GM20000 (cell line): ENCODE measurements at regions not wholly inside any gene's neighbourhood (a gene's known extent, or its start where the extent isn't known, plus 50 kb on each side); places are given as distances from the start of the nearest gene placed in this dataset.
"Not testable (repeated sequence)": the region's sequence is repeated elsewhere in the genome, so short reads cannot be mapped to it uniquely, and the experiment has no call there.

Experiments
- DNase-seq: peaks from one replicate; pipeline ENCODE4 v3.0.0; 2012; ENCODE audit warnings: low spot score
- TF ChIP-seq, protein P1 (sequence below): IDR thresholded peaks from 2 replicates; pipeline ENCODE4 v1.5.1; 2012; ENCODE audit warnings: mild to moderate bottlenecking, control low read depth; ENCODE audit errors: extremely low read depth, missing control alignments

DNA sequence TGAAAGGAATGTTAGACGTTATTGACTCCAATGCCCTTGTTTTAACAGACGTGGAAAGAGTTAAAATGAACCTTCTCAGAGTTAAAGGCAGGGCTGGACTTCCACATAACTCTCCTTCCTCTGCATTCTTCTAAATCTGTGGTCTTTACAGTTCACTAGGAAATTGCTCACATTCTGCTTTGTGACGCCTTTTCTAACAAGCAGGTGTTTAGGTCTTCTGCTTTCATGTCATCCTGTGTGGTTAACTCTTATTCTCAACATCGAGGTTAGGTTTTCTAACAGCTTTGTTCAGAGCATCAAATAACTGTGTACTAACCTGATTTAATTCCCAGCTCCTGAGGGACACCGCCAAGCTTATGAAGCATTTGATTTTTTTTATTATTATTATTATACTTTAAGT, 81.3 kb upstream of the NT5E start:
- no peak for DNase-seq
- TF ChIP-seq, protein P1, sequence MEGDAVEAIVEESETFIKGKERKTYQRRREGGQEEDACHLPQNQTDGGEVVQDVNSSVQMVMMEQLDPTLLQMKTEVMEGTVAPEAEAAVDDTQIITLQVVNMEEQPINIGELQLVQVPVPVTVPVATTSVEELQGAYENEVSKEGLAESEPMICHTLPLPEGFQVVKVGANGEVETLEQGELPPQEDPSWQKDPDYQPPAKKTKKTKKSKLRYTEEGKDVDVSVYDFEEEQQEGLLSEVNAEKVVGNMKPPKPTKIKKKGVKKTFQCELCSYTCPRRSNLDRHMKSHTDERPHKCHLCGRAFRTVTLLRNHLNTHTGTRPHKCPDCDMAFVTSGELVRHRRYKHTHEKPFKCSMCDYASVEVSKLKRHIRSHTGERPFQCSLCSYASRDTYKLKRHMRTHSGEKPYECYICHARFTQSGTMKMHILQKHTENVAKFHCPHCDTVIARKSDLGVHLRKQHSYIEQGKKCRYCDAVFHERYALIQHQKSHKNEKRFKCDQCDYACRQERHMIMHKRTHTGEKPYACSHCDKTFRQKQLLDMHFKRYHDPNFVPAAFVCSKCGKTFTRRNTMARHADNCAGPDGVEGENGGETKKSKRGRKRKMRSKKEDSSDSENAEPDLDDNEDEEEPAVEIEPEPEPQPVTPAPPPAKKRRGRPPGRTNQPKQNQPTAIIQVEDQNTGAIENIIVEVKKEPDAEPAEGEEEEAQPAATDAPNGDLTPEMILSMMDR: no peak

DNA sequence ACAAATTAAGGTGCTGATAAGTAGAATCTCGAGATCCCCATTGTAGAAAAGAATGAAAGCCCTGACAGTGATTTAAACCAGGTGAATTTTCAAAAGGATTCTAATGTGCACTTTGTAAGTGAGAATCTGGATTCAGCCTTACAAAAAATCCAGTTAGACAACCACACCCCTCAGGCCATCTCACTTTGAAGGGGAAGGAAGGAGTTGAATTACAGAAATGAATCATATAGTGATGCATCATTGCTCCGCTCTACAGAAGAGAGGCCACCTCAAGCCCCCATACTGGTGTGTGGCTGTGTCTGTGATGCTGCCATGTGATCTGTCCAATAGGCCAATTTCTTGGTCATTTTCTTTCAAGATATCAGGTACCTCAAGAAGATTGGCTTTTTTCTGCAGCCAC, 85.5 kb upstream of the NT5E start:
- DNase-seq: no peak
- TF ChIP-seq, protein P1: no peak

DNA sequence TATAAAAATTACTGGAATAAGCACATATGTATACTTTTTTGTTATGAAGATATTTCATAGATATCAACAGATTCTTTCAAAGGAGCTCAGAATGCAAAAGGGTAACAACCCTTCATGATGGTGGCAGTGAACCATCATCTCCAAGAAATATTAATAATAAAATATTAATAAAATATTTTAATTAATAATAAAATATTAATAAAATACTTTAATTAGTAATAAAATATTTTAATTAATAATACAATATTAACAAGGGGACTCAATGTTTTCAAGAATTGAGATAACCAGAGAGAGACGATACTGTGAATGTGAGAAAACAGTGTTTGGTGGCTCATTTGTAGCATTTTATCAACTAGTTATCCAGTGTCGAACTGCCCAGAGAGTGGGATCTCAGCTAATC, 86.0 kb upstream of the NT5E start:
- no peak for DNase-seq

DNA sequence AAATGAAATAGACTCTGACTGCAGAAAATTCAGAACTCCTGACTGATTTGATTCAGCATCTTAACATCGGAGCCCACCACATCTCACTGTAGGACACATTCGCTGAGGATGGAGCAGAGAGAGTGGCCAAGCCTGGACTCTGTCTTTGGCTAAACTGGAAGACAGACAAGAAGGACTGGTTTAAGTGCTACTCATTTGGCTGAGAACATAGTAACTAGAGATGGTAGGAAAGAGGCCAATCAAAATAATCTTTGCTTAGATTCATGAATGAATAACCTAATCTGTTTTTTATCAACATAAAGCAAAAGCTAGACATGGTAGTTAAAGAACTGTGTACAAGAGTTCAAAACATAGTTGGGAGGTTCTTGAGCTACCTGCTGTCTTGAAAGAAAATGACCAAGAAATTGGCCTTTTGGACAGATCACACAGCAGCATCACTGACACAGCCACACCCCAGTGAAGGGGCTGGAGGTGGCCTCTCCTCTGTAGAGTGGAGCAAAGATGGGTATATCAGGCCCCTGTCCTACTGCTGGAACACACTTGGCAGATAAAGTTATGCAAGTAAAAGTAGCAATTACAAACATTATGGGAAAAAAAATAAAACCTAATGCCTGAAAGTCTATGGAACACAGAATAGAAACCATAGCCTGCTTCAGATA, 87.1 kb upstream of the NT5E start:
- DNase-seq: no peak
- TF ChIP-seq, protein P1: no peak

More for the DNA sequence above, 86.0 kb upstream of the NT5E start:
- TF ChIP-seq, protein P1: no peak

DNA sequence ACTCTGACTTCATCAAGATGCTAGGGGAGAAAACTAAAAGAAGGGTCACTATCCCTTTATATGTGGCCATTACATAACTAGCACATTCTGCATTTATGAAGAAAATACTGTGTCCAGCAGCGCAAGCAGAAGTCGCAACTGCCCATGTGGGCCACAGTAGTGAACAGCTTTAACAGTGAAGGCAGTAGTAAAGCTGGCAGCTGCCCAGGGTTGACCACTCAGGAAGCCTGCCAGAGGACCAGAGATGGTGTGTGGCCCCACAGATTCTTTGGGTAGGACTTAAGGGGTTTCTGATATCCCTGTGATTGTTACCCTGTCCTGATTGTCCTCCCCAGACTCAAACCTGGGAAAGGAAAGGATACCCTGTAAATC, 88.3 kb upstream of the NT5E start:
- no peak for DNase-seq
- TF ChIP-seq, protein P1: no peak

DNA sequence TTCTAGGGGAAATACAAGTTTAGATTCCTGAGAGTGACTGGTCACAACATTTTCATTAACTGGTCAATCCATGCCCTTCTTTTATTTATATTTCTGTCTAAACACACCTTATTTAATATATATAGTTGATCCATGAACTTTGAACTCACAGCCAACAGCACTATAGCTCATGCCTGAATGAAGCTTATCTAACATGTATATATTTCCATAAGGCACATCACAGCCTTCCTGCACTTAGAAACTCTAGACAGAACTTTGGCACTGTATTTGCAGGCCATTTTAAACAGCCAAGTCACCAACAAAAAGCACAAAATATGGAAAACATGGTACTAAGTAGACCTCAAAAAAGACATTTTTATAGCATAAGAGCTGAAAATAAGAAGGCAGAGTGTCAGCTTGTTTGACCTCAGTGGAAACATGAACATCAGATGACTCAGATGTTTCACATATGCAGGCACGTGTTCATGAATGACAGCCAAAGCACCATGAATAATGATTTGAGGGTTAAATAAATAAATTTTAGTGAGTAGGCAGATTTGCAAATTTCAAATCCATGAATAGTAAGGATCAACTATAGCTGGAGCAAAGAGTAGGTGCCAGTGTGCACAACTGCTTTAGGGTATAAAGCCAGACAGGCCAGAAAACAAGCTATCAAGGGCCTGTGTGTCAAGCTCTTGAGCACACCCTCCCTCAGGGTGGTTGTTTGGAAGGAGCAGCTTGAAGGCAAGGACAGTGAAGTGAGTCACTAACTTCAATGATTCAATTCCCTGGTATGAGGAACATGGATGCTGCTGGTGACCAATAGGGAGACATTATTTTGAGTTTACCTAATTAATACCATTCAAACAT, 88.9 kb upstream of the NT5E start:
- TF ChIP-seq, protein P1: no peak
- DNase-seq: no peak

DNA sequence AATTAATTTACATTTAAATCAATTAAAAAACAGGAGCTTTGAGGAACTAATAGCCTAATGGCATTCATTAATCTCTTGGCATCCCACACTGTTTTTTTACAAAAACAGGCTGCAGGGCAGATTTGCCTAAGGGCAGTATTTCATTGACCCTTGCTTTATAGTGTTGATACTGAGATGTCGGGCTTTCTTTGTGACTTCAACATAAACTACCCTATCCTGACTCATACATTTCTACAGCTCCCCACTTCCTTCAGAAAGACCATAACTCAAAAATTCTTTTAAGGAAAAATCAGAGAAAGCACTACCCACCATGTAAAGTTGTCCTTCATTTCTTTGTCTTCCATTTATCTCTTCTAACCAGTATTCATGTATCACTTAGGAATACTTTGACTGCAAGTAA, 92.2 kb upstream of the NT5E start:
- TF ChIP-seq, protein P1: no peak
- no peak for DNase-seq

DNA sequence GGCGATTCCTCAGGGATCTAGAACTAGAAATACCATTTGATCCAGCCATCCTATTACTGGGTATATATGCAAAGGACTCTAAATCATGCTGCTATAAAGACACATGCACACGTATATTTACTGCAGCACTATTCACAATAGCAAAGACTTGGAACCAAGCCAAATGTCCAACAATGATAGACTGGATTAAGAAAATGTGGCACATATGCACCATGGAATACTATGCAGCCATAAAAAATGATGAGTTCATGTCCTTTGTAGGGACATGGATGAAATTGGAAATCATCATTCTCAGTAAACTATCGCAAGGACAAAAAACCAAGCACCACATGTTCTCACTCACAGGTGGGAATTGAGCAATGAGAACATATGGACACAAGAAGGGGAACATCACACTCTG, 93.1 kb upstream of the NT5E start:
- not testable (repeated sequence) for DNase-seq
